ENCODE measurements at regions not wholly inside any gene's neighbourhood (a gene's known extent, or its start where the extent isn't known, plus 50 kb on each side); places are given as distances from the start of the nearest gene placed in this dataset.
A peak's percentile ranks its signal among the peaks of the same experiment; 100 is the strongest.

- ATAC-seq (peak in 3 of 4 donors; percentile 21 to 39 (median 29)), DNase-seq (no peak)
- Histone ChIP-seq H3K27me3 (no peaks in the 10 kb centered on the region), H3K4me1 (peaks cover 0 to 36% (median 17%) of the 10 kb centered on the region in 12 donors), H3K27ac (peak overlapping the region in 10 of 12 donors; percentile 18 to 75 (median 55)), H3K4me3 (no peak overlapping the region), H3K36me3 (no peaks in the 10 kb centered on the region), H3K9me3 (peaks cover 0 to 5% (median 0%) of the 10 kb centered on the region in 12 donors)
- intact Hi-C loops (cut with DNase I): no loop called here
- WGBS, 4 donors: 30 to 44% (median 32%) methylated on average over 2 of the region's 2 CpGs
- TF ChIP-seq POLR2A (IDR thresholded peaks at IDR 0.05) (no peak), CTCF (IDR thresholded peaks at IDR 0.05) (no peak)
Observed at GRCh38 chr4:145278341-145279121, 98.1 kb upstream of the OTUD4 start.

GRCh38 chr4:145277011-145277410 is 96.6 kb upstream of the OTUD4 start:
- no peak overlapping the region for H3K4me3 ChIP-seq
- ATAC-seq (no peak), DNase-seq (no peak)
- intact Hi-C loops (cut with DNase I): no loop called here
- H3K36me3 ChIP-seq: no peaks in the 10 kb centered on the region
- no peak overlapping the region for H3K27ac ChIP-seq
- H3K27me3 ChIP-seq: no peaks in the 10 kb centered on the region
- H3K9me3 ChIP-seq: peaks cover 0 to 11% (median 0%) of the 10 kb centered on the region in 12 donors
- H3K4me1 ChIP-seq: peaks cover 0 to 32% (median 17%) of the 10 kb centered on the region in 12 donors
- TF ChIP-seq POLR2A (IDR thresholded peaks at IDR 0.05) (no peak), CTCF (IDR thresholded peaks at IDR 0.05) (no peak)
- 68 to 84% (median 79%) methylated on average over 1 of the region's 1 CpG for WGBS, 4 donors

GRCh38 chr4:145276050-145276449 is 95.7 kb upstream of the OTUD4 start:
- ATAC-seq (no peak), DNase-seq (no peak)
- TF ChIP-seq CTCF (IDR thresholded peaks at IDR 0.05): no peak
- TF ChIP-seq POLR2A (IDR thresholded peaks at IDR 0.05): no peak
- intact Hi-C loops (cut with DNase I): no loop called here
- 69 to 86% (median 76%) methylated on average over 4 of the region's 4 CpGs for WGBS, 4 donors
- H3K9me3 ChIP-seq: peaks cover 0 to 11% (median 0%) of the 10 kb centered on the region in 12 donors
- H3K36me3 ChIP-seq: no peaks in the 10 kb centered on the region
- H3K4me3 ChIP-seq: no peak overlapping the region
- H3K27me3 ChIP-seq: no peaks in the 10 kb centered on the region
- H3K27ac ChIP-seq: no peak overlapping the region
- peaks cover 0 to 28% (median 17%) of the 10 kb centered on the region in 12 donors for H3K4me1 ChIP-seq

- H3K9me3 ChIP-seq: peaks cover 0 to 11% (median 0%) of the 10 kb centered on the region in 12 donors
- no peaks in the 10 kb centered on the region for H3K27me3 ChIP-seq
- no peak for TF ChIP-seq POLR2A (IDR thresholded peaks at IDR 0.05)
- no peak for TF ChIP-seq CTCF (IDR thresholded peaks at IDR 0.05)
- ATAC-seq: no peak
- H3K4me3 ChIP-seq: no peak overlapping the region
- no peak overlapping the region for H3K27ac ChIP-seq
- no peaks in the 10 kb centered on the region for H3K36me3 ChIP-seq
- 48 to 86% (median 58%) methylated on average over 2 of the region's 2 CpGs for WGBS, 4 donors
- no peaks in the 10 kb centered on the region for H3K4me1 ChIP-seq
- DNase-seq: no peak
- intact Hi-C loops (cut with DNase I): no loop called here
Observed at GRCh38 chr4:145271194-145271593, 90.8 kb upstream of the OTUD4 start.

Measured in heart left ventricle (tissue), 16 donors.